A549 (cell line): ENCODE measurements at regions not wholly inside any gene's neighbourhood (a gene's known extent, or its start where the extent isn't known, plus 50 kb on each side); places are given as distances from the start of the nearest gene placed in this dataset.
A peak's percentile ranks its signal among the peaks of the same experiment; 100 is the strongest.

Experiments
- ATAC-seq, 2 experiments: fragments of 200-7000 bp in 1 of 2; fragments of >200 bp in 1 of 2; cut with Nextera tagmentation in 1 of 2; cut with Tn5 transposase in 1 of 2; 3 replicates each; pipeline versions ENCODE4 v1.8.0 to v1.9.1; 2018 to 2020; ENCODE audit warnings: mild to moderate bottlenecking in 1 of 2, moderate library complexity in 1 of 2
- CTCF ChIA-PET: fragments of 300-600 bp; sonication (Branson Sonifier 250); formaldehyde crosslinking; extraction: SDS; loops from one replicate; lab custom pipeline; 2021; ENCODE audit warnings: antibody characterized with exemption, inconsistent platforms; lab: Yijun Ruan, JAX
- POLR2A ChIA-PET: fragments of 350-600 bp; formaldehyde crosslinking; extraction: SDS; loops from one replicate; lab custom pipeline; 2021; ENCODE audit warnings: antibody characterized with exemption, inconsistent platforms; lab: Yijun Ruan, JAX
- DNase-seq, 2 experiments: peaks; one replicate each; pipeline versions ENCODE4 v3.0.0 to v3.0.0-alpha.2; 2011 to 2016; ENCODE audit warnings: low read depth in 1 of 2, low spot score in 1 of 2
- FAIRE-seq: peaks from 2 replicates; lab custom pipeline; 2011; peaks lifted over from hg19 to GRCh38; lab: Jason Lieb, UNC
- H3K27ac ChIP-seq, 2 experiments: fragments of >200 bp; sonication (Bioruptor Twin); formaldehyde crosslinking; 3 replicates each; pipeline ENCODE4 v1.5.1; 2016 to 2017
- H3K4me1 ChIP-seq: fragments of >200 bp; sonication (Bioruptor Twin); formaldehyde crosslinking; 3 replicates; pipeline ENCODE4 v1.6.1; 2016
- H3K4me2 ChIP-seq: fragments of >200 bp; sonication (Bioruptor Twin); formaldehyde crosslinking; 3 replicates; pipeline ENCODE4 v1.6.1; 2016
- H3K4me3 ChIP-seq: fragments of >200 bp; sonication (Bioruptor Twin); formaldehyde crosslinking; 3 replicates; pipeline ENCODE4 v1.5.1; 2016
- H3K9me3 ChIP-seq: fragments of >200 bp; sonication (Bioruptor Twin); formaldehyde crosslinking; 3 replicates; pipeline ENCODE4 v1.6.1; 2016
- BHLHE40 ChIP-seq: IDR thresholded peaks from 2 replicates; pipeline ENCODE4 v1.6.1; 2012; ENCODE audit warnings: low read depth, low read length, inconsistent platforms
- CEBPB ChIP-seq, 2 experiments: fragments of >200 bp in 1 of 2; sonication (Bioruptor Twin) in 1 of 2; formaldehyde crosslinking in 1 of 2; IDR thresholded peaks; 2 replicates each; pipeline ENCODE4 v1.6.1; 2012 to 2016
- EHF ChIP-seq: fragments of 250-450 bp; sonication (Bioruptor Pico); IDR thresholded peaks from 2 replicates; pipeline ENCODE4 v1.5.0; 2020; ENCODE audit warnings: mild to moderate bottlenecking
- EHMT2 ChIP-seq: fragments of 200-600 bp; sonication (generic); IDR thresholded peaks from 2 replicates; pipeline ENCODE4 v1.6.1; 2016; ENCODE audit warnings: antibody characterized with exemption, low read depth, mild to moderate bottlenecking, moderate library complexity
- GATA3 ChIP-seq: IDR thresholded peaks from 2 replicates; pipeline ENCODE4 v1.6.1; 2012; ENCODE audit warnings: borderline replicate concordance
- HEYL ChIP-seq: fragments of 250-450 bp; sonication (Bioruptor Pico); IDR thresholded peaks from 2 replicates; pipeline ENCODE4 v1.8.0; 2021; ENCODE audit warnings: mild to moderate bottlenecking, moderate library complexity
- HOXA7 ChIP-seq: fragments of 250-450 bp; sonication (Bioruptor Pico); IDR thresholded peaks from 2 replicates; pipeline ENCODE4 v1.5.0; 2020; ENCODE audit warnings: mild to moderate bottlenecking, moderate library complexity
- HOXB5 ChIP-seq: fragments of 250-450 bp; sonication (Bioruptor Pico); IDR thresholded peaks from 2 replicates; pipeline ENCODE4 v1.5.0; 2020; ENCODE audit warnings: mild to moderate bottlenecking, moderate library complexity
- JUNB ChIP-seq: fragments of >200 bp; sonication (Bioruptor Twin); formaldehyde crosslinking; IDR thresholded peaks from 2 replicates; pipeline ENCODE4 v1.6.1; 2016
- MAFK ChIP-seq: fragments of 450-650 bp; IDR thresholded peaks from 2 replicates; pipeline ENCODE4 v1.6.1; 2014; ENCODE audit not compliant: partially characterized antibody
- MAZ ChIP-seq: fragments of 150-350 bp; IDR thresholded peaks from 2 replicates; pipeline ENCODE4 v1.6.1; 2014; ENCODE audit warnings: antibody characterized with exemption, low read depth, low read length, borderline replicate concordance
- MYC ChIP-seq: IDR thresholded peaks from 2 replicates; pipeline ENCODE4 v1.6.1; 2012; ENCODE audit warnings: mild to moderate bottlenecking, inconsistent platforms, low read length, improper control_type of control experiment, borderline replicate concordance
- NFE2L2 ChIP-seq: fragments of 150-350 bp; conservative IDR thresholded peaks from 2 replicates; pipeline ENCODE4 v1.6.1; 2014; ENCODE audit warnings: low read length
- NPAS2 ChIP-seq: fragments of 250-450 bp; sonication (Bioruptor Pico); IDR thresholded peaks from 2 replicates; pipeline ENCODE4 v1.8.0; 2022; ENCODE audit warnings: mild to moderate bottlenecking, moderate library complexity, borderline replicate concordance
- NR3C1 ChIP-seq: fragments of >200 bp; sonication (Bioruptor Twin); formaldehyde crosslinking; IDR thresholded peaks from 3 replicates; pipeline ENCODE4 v1.6.1; 2017
- RARB ChIP-seq: fragments of 250-450 bp; sonication (Bioruptor Pico); IDR thresholded peaks from 2 replicates; pipeline ENCODE4 v1.8.0; 2021; ENCODE audit warnings: mild to moderate bottlenecking, moderate library complexity
- RCOR1 ChIP-seq: fragments of 150-350 bp; IDR thresholded peaks from 2 replicates; pipeline ENCODE4 v1.6.1; 2014; ENCODE audit warnings: antibody characterized with exemption, low read length, low read depth
- SMC3 ChIP-seq: fragments of >200 bp; sonication (Bioruptor Twin); formaldehyde crosslinking; IDR thresholded peaks from 3 replicates; pipeline ENCODE4 v1.6.1; 2018; ENCODE audit warnings: inconsistent platforms
- ZC3H11A ChIP-seq: fragments of 450-650 bp; IDR thresholded peaks from 2 replicates; pipeline ENCODE4 v1.6.1; 2014; ENCODE audit warnings: antibody characterized with exemption, mild to moderate bottlenecking
- ZSCAN20 ChIP-seq: fragments of 250-450 bp; sonication (Bioruptor Pico); IDR thresholded peaks from 2 replicates; pipeline ENCODE4 v1.8.0; 2022; ENCODE audit warnings: mild to moderate bottlenecking, moderate library complexity
- WGBS: methylation state at CpG from one replicate; pipeline ENCODE4 v1.1.6; 2017; ENCODE audit errors: missing lambda C conversion rate; 5-methylcytosine and 5-hydroxymethylcytosine counted together
- TF ChIP-seq, protein P1 (sequence below): fragments of 250-450 bp; sonication (Bioruptor Pico); IDR thresholded peaks from 2 replicates; pipeline ENCODE4 v1.5.0; 2020; ENCODE audit warnings: low read depth, mild to moderate bottlenecking, moderate library complexity
- TF ChIP-seq, protein P2 (sequence below): IDR thresholded peaks from 2 replicates; pipeline ENCODE4 v1.6.1; 2012
- TF ChIP-seq, protein P3 (sequence below): fragments of 150-350 bp; IDR thresholded peaks from 2 replicates; pipeline ENCODE4 v1.6.1; 2014; ENCODE audit warnings: low read depth, mild to moderate bottlenecking, low read length
- TF ChIP-seq, protein P4 (sequence below): fragments of >200 bp; sonication (Bioruptor Twin); formaldehyde crosslinking; IDR thresholded peaks from 2 replicates; pipeline ENCODE4 v1.6.1; 2016
- TF ChIP-seq, protein P5 (sequence below): fragments of 250-450 bp; sonication (Bioruptor Pico); IDR thresholded peaks from 2 replicates; pipeline ENCODE4 v1.5.0; 2021; ENCODE audit warnings: mild to moderate bottlenecking, moderate library complexity, borderline replicate concordance

DNA sequence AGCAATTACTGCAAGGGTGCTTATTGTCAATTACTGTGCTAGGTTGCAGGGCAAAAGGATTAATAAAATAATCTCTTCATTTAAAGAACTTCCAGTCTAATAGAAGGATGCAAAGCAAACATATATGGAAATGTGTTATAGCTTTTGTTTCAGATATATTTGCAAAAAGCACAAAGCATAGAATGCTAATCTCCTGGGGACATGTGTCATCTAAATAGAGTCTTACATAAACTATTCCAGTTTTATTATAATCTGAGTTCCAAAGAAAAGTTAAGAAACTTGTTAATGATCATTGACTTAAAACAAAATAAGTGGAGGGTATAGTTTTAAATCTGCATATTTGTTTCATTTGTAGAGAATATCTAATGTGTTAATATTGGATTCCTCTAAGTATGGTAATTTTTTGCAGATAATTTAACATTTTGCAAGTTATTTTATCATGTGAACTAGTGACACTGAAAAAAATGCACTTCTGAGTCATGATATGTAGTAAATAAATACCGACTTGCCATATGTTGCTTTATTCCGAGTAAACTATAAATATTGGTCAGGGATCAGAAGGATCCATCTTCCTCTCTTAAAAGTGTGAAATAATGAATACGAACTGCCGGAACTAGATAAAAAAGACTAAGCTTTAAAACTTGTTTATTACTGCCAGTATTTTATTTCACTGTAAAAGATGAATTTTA lies 231.9 kb upstream of the FAT4 start:
- no peaks in the 10 kb centered on the region for H3K4me1 ChIP-seq
- H3K27ac ChIP-seq: no peak overlapping the region
- no peak overlapping the region for H3K4me2 ChIP-seq
- ChIA-PET POLR2A (no interaction called here), CTCF (no interaction called here)
- WGBS: 80% methylated on average over 4 of the region's 4 CpGs
- TF ChIP-seq, protein P1, sequence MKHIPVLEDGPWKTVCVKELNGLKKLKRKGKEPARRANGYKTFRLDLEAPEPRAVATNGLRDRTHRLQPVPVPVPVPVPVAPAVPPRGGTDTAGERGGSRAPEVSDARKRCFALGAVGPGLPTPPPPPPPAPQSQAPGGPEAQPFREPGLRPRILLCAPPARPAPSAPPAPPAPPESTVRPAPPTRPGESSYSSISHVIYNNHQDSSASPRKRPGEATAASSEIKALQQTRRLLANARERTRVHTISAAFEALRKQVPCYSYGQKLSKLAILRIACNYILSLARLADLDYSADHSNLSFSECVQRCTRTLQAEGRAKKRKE (CRISPR knock-in tag): no peak
- TF ChIP-seq SMC3 (no peak), JUNB (no peak)
- no peak overlapping the region for H3K4me3 ChIP-seq
- FAIRE-seq (no peak), ATAC-seq (no peak), DNase-seq (no peak)
- H3K9me3 ChIP-seq: no peaks in the 10 kb centered on the region

DNA sequence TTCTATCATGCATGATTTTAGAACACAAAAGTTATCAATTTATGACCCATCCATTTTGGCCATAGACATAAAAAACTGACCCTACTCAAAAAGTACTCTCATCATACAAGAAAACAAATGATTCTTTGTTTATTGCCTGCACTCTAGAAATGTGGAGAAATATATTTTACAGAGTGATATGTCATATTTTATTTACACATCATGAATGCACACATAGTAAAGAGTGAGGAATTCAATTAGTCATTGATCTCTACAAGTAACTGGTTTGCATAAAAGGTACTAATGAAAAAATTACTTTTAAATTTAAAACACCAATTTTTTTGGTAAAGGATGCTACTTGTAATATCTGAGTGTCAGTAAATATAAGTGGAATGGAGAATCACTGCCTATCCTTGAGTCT lies 242.5 kb upstream of the FAT4 start:
- CTCF ChIA-PET: no interaction called here
- DNase-seq (no peak), ATAC-seq (no peak), FAIRE-seq (no peak)
- TF ChIP-seq HOXA7 (no peak), NFE2L2 (no peak), NPAS2 (CRISPR knock-in tag) (no peak)
- H3K4me3 ChIP-seq: no peak overlapping the region
- no peaks in the 10 kb centered on the region for H3K4me1 ChIP-seq
- H3K27ac ChIP-seq: no peak overlapping the region
- no peak overlapping the region for H3K4me2 ChIP-seq
- no peaks in the 10 kb centered on the region for H3K9me3 ChIP-seq
- POLR2A ChIA-PET: no interaction called here

DNA sequence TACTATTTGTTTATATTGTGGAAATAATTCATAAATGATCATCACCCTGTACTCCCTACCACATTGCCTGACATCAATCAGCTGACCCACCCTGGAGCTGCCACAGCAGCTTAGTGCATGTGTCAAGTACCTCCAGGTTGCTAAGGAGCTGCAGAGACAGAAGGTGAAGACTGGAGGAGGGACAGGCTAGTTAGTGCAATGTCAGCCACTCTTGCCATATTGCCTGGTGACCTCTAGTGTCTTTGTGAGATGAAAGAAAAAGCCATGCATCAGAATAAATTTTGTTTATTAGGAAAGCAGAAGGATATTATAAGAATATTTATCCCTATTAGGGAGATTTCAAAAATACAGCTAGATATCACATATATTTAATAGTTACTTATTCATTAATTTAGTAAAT lies 243.9 kb upstream of the FAT4 start:
- TF ChIP-seq, protein P2, sequence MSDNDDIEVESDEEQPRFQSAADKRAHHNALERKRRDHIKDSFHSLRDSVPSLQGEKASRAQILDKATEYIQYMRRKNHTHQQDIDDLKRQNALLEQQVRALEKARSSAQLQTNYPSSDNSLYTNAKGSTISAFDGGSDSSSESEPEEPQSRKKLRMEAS: no peak
- TF ChIP-seq RCOR1: no peak
- CTCF ChIA-PET: no interaction called here
- Histone ChIP-seq H3K9me3 (no peaks in the 10 kb centered on the region), H3K4me1 (no peaks in the 10 kb centered on the region), H3K4me3 (no peak overlapping the region), H3K27ac (no peak overlapping the region), H3K4me2 (no peak overlapping the region)
- POLR2A ChIA-PET: no interaction called here
- ATAC-seq (no peak), FAIRE-seq (no peak), DNase-seq (peak in 1 of 2 experiments; percentile 5)

DNA sequence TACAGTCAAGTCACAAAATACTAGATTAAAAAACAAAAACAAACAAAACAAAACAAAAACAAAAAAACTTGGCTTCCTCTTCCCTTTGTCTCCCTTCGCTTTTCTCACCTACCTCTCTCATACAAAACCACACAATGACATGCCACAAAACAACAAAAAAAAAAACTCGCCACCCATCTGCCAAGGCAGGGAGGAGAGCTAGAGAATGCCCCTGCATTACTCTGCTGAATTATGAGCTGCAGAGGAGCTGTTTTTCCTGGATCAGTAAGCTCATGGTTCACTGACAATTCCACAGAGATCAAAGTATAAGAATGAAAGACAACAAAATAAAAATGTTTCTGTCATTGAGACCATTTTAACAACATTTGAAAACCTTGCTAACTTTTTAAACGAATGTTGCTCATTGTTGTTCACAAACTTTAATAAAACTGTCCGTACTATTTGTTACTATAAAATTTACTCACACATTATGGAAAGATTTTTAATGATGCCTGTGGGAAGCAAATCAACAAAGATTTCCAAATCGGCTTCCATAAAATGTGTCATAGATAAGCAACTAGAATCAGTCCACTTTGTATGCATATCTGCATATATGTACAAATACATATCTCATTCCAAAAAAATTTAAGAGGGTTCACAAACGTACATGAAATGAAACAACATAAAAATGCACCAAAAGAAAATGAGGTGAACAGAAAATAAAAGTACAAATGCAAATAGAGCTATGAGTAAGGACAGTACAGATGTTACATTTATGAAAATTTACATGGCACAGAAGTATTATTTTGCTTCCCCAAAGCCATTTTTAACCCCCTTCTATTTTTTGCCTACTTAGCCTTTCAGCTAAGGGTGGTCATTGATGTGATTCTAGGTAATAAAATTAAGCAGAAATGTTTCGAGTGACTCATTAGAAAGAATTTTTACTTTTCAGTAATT lies 252.4 kb upstream of the FAT4 start:
- CTCF ChIA-PET: no interaction called here

More for the DNA sequence above, 252.4 kb upstream of the FAT4 start:
- H3K4me2 ChIP-seq: no peak overlapping the region
- ATAC-seq (no peak), FAIRE-seq (no peak), DNase-seq (no peak)
- no peaks in the 10 kb centered on the region for H3K4me1 ChIP-seq
- TF ChIP-seq, protein P1 (CRISPR knock-in tag): no peak
- TF ChIP-seq MAFK (no peak), EHF (CRISPR knock-in tag) (no peak), HOXB5 (no peak), EHMT2 (no peak), HEYL (CRISPR knock-in tag) (no peak), MYC (no peak), GATA3 (no peak), ZSCAN20 (CRISPR knock-in tag) (no peak), BHLHE40 (no peak), MAZ (no peak), RARB (CRISPR knock-in tag) (no peak), CEBPB (IDR thresholded peaks at IDR 0.05) (no peak), NR3C1 (no peak), ZC3H11A (no peak)
- TF ChIP-seq, protein P3, sequence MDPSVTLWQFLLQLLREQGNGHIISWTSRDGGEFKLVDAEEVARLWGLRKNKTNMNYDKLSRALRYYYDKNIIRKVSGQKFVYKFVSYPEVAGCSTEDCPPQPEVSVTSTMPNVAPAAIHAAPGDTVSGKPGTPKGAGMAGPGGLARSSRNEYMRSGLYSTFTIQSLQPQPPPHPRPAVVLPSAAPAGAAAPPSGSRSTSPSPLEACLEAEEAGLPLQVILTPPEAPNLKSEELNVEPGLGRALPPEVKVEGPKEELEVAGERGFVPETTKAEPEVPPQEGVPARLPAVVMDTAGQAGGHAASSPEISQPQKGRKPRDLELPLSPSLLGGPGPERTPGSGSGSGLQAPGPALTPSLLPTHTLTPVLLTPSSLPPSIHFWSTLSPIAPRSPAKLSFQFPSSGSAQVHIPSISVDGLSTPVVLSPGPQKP: no peak
- TF ChIP-seq, protein P4, sequence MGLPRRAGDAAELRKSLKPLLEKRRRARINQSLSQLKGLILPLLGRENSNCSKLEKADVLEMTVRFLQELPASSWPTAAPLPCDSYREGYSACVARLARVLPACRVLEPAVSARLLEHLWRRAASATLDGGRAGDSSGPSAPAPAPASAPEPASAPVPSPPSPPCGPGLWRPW: no peak
- TF ChIP-seq, protein P5, sequence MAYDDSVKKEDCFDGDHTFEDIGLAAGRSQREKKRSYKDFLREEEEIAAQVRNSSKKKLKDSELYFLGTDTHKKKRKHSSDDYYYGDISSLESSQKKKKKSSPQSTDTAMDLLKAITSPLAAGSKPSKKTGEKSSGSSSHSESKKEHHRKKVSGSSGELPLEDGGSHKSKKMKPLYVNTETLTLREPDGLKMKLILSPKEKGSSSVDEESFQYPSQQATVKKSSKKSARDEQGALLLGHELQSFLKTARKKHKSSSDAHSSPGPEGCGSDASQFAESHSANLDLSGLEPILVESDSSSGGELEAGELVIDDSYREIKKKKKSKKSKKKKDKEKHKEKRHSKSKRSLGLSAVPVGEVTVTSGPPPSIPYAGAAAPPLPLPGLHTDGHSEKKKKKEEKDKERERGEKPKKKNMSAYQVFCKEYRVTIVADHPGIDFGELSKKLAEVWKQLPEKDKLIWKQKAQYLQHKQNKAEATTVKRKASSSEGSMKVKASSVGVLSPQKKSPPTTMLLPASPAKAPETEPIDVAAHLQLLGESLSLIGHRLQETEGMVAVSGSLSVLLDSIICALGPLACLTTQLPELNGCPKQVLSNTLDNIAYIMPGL (CRISPR knock-in tag): no peak
- POLR2A ChIA-PET: no interaction called here
- H3K9me3 ChIP-seq: no peaks in the 10 kb centered on the region
- H3K27ac ChIP-seq: no peak overlapping the region
- H3K4me3 ChIP-seq: no peak overlapping the region
- WGBS: 35% methylated on average over 7 of the region's 7 CpGs
